ENCODE measurements at regions not wholly inside any gene's neighbourhood (a gene's known extent, or its start where the extent isn't known, plus 50 kb on each side); places are given as distances from the start of the nearest gene placed in this dataset.

GRCh38 chr5:93300309-93300923 is 280.6 kb downstream of the NR2F1-AS1 start:
- ChIA-PET POLR2A (no interaction called here), CTCF (no interaction called here)
- DNase-seq (ENCODE audit: low read depth, low spot score) = no peak
- H3K27me3 ChIP-seq (ENCODE audit: control insufficient read depth, insufficient read depth, low read length) = no peaks in the 10 kb centered on the region
- no peak overlapping the region for H3K4me3 ChIP-seq (ENCODE audit: low read depth in 2 of 2, low read length in 2 of 2)
- peaks cover 10% of the 10 kb centered on the region for H3K4me1 ChIP-seq (ENCODE audit: control insufficient read depth, insufficient read depth, low read length)
- intact Hi-C loops (cut with micrococcal nuclease; ENCODE audit: unreplicated experiment) (no loop called here), in situ Hi-C loops (cut with HindIII; ENCODE audit: low pct_unique_long_range_greater_than_20kb, low sequenced_read_pairs) (no loop called here)
- no peak for ATAC-seq
- BruUV-seq (replicated peaks) = no TSS peak
- TF ChIP-seq CTCF (IDR thresholded peaks at IDR 0.05) (no peak), POLR2AphosphoS5 (IDR thresholded peaks at IDR 0.05; ENCODE audit: low read depth, low read length) (no peak), SIN3A (IDR thresholded peaks at IDR 0.05; ENCODE audit: borderline replicate concordance, insufficient read depth, low read depth, low read length) (no peak), REST (IDR thresholded peaks at IDR 0.05; ENCODE audit: insufficient read depth in 1 of 2, low read depth in 2 of 2, low read length in 1 of 2) (no peak), TCF7L2 (IDR thresholded peaks at IDR 0.05; ENCODE audit: low read depth, low read length) (no peak; the same call in 1 of the 2 replicates)
- H3K36me3 ChIP-seq (ENCODE audit: control insufficient read depth, insufficient read depth, low read length) = no peaks in the 10 kb centered on the region
- H3K27ac ChIP-seq (ENCODE audit: low read length) = peak overlapping the region; percentile 46
- no peaks in the 10 kb centered on the region for H3K9me3 ChIP-seq (ENCODE audit: control insufficient read depth, insufficient read depth, low read depth, low read length)

- Histone ChIP-seq H3K27me3 (ENCODE audit: control insufficient read depth, insufficient read depth, low read length) (no peaks in the 10 kb centered on the region), H3K4me3 (ENCODE audit: low read depth in 2 of 2, low read length in 2 of 2) (no peak overlapping the region), H3K36me3 (ENCODE audit: control insufficient read depth, insufficient read depth, low read length) (no peaks in the 10 kb centered on the region), H3K27ac (ENCODE audit: low read length) (peak overlapping the region; percentile 65; the same call in 1 of the 2 replicates), H3K9me3 (ENCODE audit: control insufficient read depth, insufficient read depth, low read depth, low read length) (no peaks in the 10 kb centered on the region), H3K4me1 (ENCODE audit: control insufficient read depth, insufficient read depth, low read length) (peaks cover 10% of the 10 kb centered on the region)
- CTCF ChIA-PET = no interaction called here
- no TSS peak for BruUV-seq (replicated peaks)
- intact Hi-C loops (cut with micrococcal nuclease; ENCODE audit: unreplicated experiment) = no loop called here
- in situ Hi-C loops (cut with HindIII; ENCODE audit: low pct_unique_long_range_greater_than_20kb, low sequenced_read_pairs) = no loop called here
- DNase-seq (ENCODE audit: low read depth, low spot score) (no peak), ATAC-seq (peak; percentile 60; the same call in 1 of the 2 replicates)
- TF ChIP-seq TCF7L2 (IDR thresholded peaks at IDR 0.05; ENCODE audit: low read depth, low read length) = peak; percentile 59; the same call in 1 of the 2 replicates
- TF ChIP-seq POLR2AphosphoS5 (IDR thresholded peaks at IDR 0.05; ENCODE audit: low read depth, low read length) = no peak
- TF ChIP-seq CTCF (IDR thresholded peaks at IDR 0.05) = peak; percentile 2; the same call in 1 of the 2 replicates
- TF ChIP-seq REST (IDR thresholded peaks at IDR 0.05; ENCODE audit: insufficient read depth in 1 of 2, low read depth in 2 of 2, low read length in 1 of 2) = no peak
- POLR2A ChIA-PET = no interaction called here
Observed at GRCh38 chr5:93299681-93300308, 281.2 kb downstream of the NR2F1-AS1 start.
